GM18858 (cell line): ENCODE measurements at regions not wholly inside any gene's neighbourhood (a gene's known extent, or its start where the extent isn't known, plus 50 kb on each side); places are given as distances from the start of the nearest gene placed in this dataset.

ENCODE experiments used
- ATAC-seq: cut with Tn5 transposase; IDR thresholded peaks from one replicate; pipeline ENCODE4 v1.9.1; 2021; ENCODE audit not compliant: unreplicated experiment

GRCh38 chr20:22789676-22790075 is 205.3 kb upstream of the FOXA2 start:
- no peak for ATAC-seq

GRCh38 chr20:22791396-22791795 is 207.0 kb upstream of the FOXA2 start:
- no peak for ATAC-seq

- no peak for ATAC-seq
Observed at GRCh38 chr20:22791877-22792525, 207.6 kb upstream of the FOXA2 start.

GRCh38 chr20:22794200-22794599 is 209.8 kb upstream of the FOXA2 start:
- no peak for ATAC-seq

GRCh38 chr20:22795433-22795832 is 211.1 kb upstream of the FOXA2 start:
- no peak for ATAC-seq

- ATAC-seq, result no peak
Observed at GRCh38 chr20:22795871-22796270, 211.5 kb upstream of the FOXA2 start.

- no peak for ATAC-seq
Observed at GRCh38 chr20:22796469-22797077, 212.2 kb upstream of the FOXA2 start.

GRCh38 chr20:22797103-22797502 is 212.7 kb upstream of the FOXA2 start:
- ATAC-seq, result no peak

- no peak for ATAC-seq
Observed at GRCh38 chr20:22799687-22800086, 215.3 kb upstream of the FOXA2 start.

GRCh38 chr20:22800129-22800528 is 215.8 kb upstream of the FOXA2 start:
- ATAC-seq, result no peak

GRCh38 chr20:22801528-22801927 is 217.2 kb upstream of the FOXA2 start:
- no peak for ATAC-seq

GRCh38 chr20:22802296-22802695 is 217.9 kb upstream of the FOXA2 start:
- ATAC-seq, result no peak

- ATAC-seq, result no peak
Observed at GRCh38 chr20:22805219-22805618, 220.8 kb upstream of the FOXA2 start.

- no peak for ATAC-seq
Observed at GRCh38 chr20:22805996-22806395, 221.6 kb upstream of the FOXA2 start.

GRCh38 chr20:22807045-22807444 is 222.7 kb upstream of the FOXA2 start:
- no peak for ATAC-seq

GRCh38 chr20:22807646-22808244 is 223.4 kb upstream of the FOXA2 start:
- ATAC-seq, result no peak

GRCh38 chr20:22808628-22809027 is 224.3 kb upstream of the FOXA2 start:
- ATAC-seq, result no peak

- ATAC-seq, result no peak
Observed at GRCh38 chr20:22810030-22810429, 225.1 kb upstream of the SSTR4 start.

GRCh38 chr20:22810626-22811569 is 224.2 kb upstream of the SSTR4 start:
- no peak for ATAC-seq

- no peak for ATAC-seq
Observed at GRCh38 chr20:22814471-22815205, 220.5 kb upstream of the SSTR4 start.

- no peak for ATAC-seq
Observed at GRCh38 chr20:22815206-22815551, 219.9 kb upstream of the SSTR4 start.
